HG03097 (cell line): ENCODE measurements at regions not wholly inside any gene's neighbourhood (a gene's known extent, or its start where the extent isn't known, plus 50 kb on each side); places are given as distances from the start of the nearest gene placed in this dataset.

Experiments used
- ATAC-seq: cut with Tn5 transposase; IDR thresholded peaks from one replicate; pipeline ENCODE4 v1.9.1; 2021; ENCODE audit not compliant: unreplicated experiment, low FRiP score

GRCh38 chr17:72402727-72403210 is 281.9 kb downstream of the SOX9 start:
- no peak for ATAC-seq

GRCh38 chr17:72403713-72404209 is 282.9 kb downstream of the SOX9 start:
- ATAC-seq: no peak

- no peak for ATAC-seq
Observed at GRCh38 chr17:72404872-72405271, 284.1 kb downstream of the SOX9 start.

- ATAC-seq: no peak
Observed at GRCh38 chr17:72405662-72406230, 284.9 kb downstream of the SOX9 start.

GRCh38 chr17:72406498-72406897 is 285.7 kb downstream of the SOX9 start:
- no peak for ATAC-seq

GRCh38 chr17:72407336-72407909 is 286.6 kb downstream of the SOX9 start:
- ATAC-seq: peak; percentile 81

GRCh38 chr17:72407931-72408330 is 287.1 kb downstream of the SOX9 start:
- no peak for ATAC-seq

- no peak for ATAC-seq
Observed at GRCh38 chr17:72408641-72409040, 287.8 kb downstream of the SOX9 start.

- no peak for ATAC-seq
Observed at GRCh38 chr17:72409405-72410002, 288.7 kb downstream of the SOX9 start.

GRCh38 chr17:72411124-72411563 is 290.3 kb downstream of the SOX9 start:
- no peak for ATAC-seq

- ATAC-seq: no peak
Observed at GRCh38 chr17:72412650-72413076, 291.8 kb downstream of the SOX9 start.

- ATAC-seq: no peak
Observed at GRCh38 chr17:72413077-72414031, 292.5 kb downstream of the SOX9 start.

- no peak for ATAC-seq
Observed at GRCh38 chr17:72414032-72414396, 293.2 kb downstream of the SOX9 start.

GRCh38 chr17:72414967-72415853 is 294.4 kb downstream of the SOX9 start:
- ATAC-seq: no peak

GRCh38 chr17:72416054-72416675 is 295.3 kb downstream of the SOX9 start:
- no peak for ATAC-seq

- no peak for ATAC-seq
Observed at GRCh38 chr17:72416905-72417304, 296.1 kb downstream of the SOX9 start.

GRCh38 chr17:72417627-72418026 is 296.8 kb downstream of the SOX9 start:
- ATAC-seq: no peak

- ATAC-seq: peak; percentile 29
Observed at GRCh38 chr17:72419866-72420774, 299.3 kb downstream of the SOX9 start.
